Adrenal gland (tissue), 9 donors: ENCODE measurements at regions not wholly inside any gene's neighbourhood (a gene's known extent, or its start where the extent isn't known, plus 50 kb on each side); places are given as distances from the start of the nearest gene placed in this dataset.
A peak's percentile ranks its signal among the peaks of the same experiment; 100 is the strongest.

Source experiments
- DNase-seq, 7 donors: peaks; one replicate each; pipeline ENCODE4 v3.0.0-alpha.2; 2019 to 2020
- H3K27ac ChIP-seq, 5 donors: fragments of 200-600 bp; sonication (generic) in 4 of 5; 1 replicate in 3 of 5; 2 replicates in 2 of 5; pipeline versions ENCODE4 v1.5.1 to v1.8.0; 2016 to 2020; ENCODE audit warnings: mild to moderate bottlenecking in 1 of 5
- H3K27me3 ChIP-seq: fragments of 200-600 bp; 2 replicates; pipeline ENCODE4 v1.8.0; 2021
- H3K36me3 ChIP-seq, 2 donors: fragments of 200-600 bp; replicated peaks in 1 of 2; 1 replicate in 1 of 2; 2 replicates in 1 of 2; pipeline versions ENCODE4 v1.5.1 to v1.8.0; 2018 to 2022
- H3K4me1 ChIP-seq, 2 donors: fragments of 200-600 bp; replicated peaks in 1 of 2; 1 replicate in 1 of 2; 2 replicates in 1 of 2; pipeline versions ENCODE4 v1.5.1 to v1.8.0; 2018 to 2021
- H3K4me3 ChIP-seq, 4 donors: fragments of 200-600 bp; sonication (generic) in 3 of 4; one replicate each; pipeline ENCODE4 v1.5.1; 2016 to 2018
- H3K9me3 ChIP-seq, 3 donors: fragments of 200-600 bp; sonication (generic) in 1 of 3; replicated peaks in 1 of 3; 1 replicate in 2 of 3; 2 replicates in 1 of 3; pipeline versions ENCODE4 v1.5.1 to v1.8.0; 2016 to 2021
- POLR2A ChIP-seq, 2 donors: fragments of 450-650 bp; IDR thresholded peaks; one replicate each; pipeline ENCODE4 v1.6.1; 2017; ENCODE audit warnings: antibody characterized with exemption in 2 of 2, mild to moderate bottlenecking in 2 of 2, moderate library complexity in 1 of 2
- WGBS, 4 donors: extraction: QIAGEN DNeasy Blood & Tissue Kit in 2 of 4; methylation state at CpG; one replicate each; pipeline versions ENCODE4 v1.1.5 to v1.1.7; 2013 to 2017; 5-methylcytosine and 5-hydroxymethylcytosine counted together
- intact Hi-C, 2 donors: fragments of 100-400 bp; cut with DNase I; formaldehyde crosslinking; loops; one replicate each; pipeline versions ENCODE4 v1.14.1 to v1.15.0; 2022 to 2023
- TF ChIP-seq, protein P1 (sequence below), 6 experiments: fragments of 450-650 bp in 4 of 6; fragments of 200-600 bp in 2 of 6; sonication (generic) in 1 of 6; IDR thresholded peaks; 1 replicate in 5 of 6; 2 replicates in 1 of 6; pipeline versions ENCODE4 v1.5.1 to v1.8.0; 2016 to 2021; ENCODE audit warnings: antibody characterized with exemption in 6 of 6, mild to moderate bottlenecking in 2 of 6, moderate library complexity in 1 of 6
- donor health status: healthy with polysubstance abuse.
- donor health status: Bipolar disorder and iron deficiency.
- donor health status: DM: yes; HTN: yes; CAD: no.
- donor health status: DM: no; HTN: no; CAD: no.
- donor health status: DM: no; HTN: no; CAD: no.

DNA sequence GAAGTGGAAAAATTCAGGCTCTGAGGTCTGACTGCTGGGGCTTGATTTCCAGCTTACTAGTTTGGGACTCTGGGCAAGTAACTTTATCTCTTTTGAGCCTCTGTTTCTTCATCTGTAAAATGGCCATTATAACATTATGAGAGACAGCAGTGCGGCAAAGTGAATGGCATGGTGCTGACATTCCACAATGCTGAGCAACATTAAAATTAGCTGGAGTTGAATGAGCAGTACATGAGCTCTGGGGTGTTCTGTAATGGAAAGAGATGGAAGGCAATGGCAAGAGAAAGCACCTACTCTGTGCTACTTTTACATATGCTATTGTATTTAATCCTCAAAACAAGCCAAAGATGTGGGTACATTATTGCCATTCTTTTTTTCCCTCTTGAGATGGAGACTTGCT, 535.7 kb upstream of the CDH11 start:
- Histone ChIP-seq H3K4me3 (no peak overlapping the region), H3K9me3 (no peaks in the 10 kb centered on the region), H3K36me3 (no peaks in the 10 kb centered on the region), H3K4me1 (no peaks in the 10 kb centered on the region), H3K27me3 (no peaks in the 10 kb centered on the region), H3K27ac (no peak overlapping the region)
- intact Hi-C loops, result no loop called here
- TF ChIP-seq POLR2A (IDR thresholded peaks at IDR 0.05), result no peak
- TF ChIP-seq, protein P1, sequence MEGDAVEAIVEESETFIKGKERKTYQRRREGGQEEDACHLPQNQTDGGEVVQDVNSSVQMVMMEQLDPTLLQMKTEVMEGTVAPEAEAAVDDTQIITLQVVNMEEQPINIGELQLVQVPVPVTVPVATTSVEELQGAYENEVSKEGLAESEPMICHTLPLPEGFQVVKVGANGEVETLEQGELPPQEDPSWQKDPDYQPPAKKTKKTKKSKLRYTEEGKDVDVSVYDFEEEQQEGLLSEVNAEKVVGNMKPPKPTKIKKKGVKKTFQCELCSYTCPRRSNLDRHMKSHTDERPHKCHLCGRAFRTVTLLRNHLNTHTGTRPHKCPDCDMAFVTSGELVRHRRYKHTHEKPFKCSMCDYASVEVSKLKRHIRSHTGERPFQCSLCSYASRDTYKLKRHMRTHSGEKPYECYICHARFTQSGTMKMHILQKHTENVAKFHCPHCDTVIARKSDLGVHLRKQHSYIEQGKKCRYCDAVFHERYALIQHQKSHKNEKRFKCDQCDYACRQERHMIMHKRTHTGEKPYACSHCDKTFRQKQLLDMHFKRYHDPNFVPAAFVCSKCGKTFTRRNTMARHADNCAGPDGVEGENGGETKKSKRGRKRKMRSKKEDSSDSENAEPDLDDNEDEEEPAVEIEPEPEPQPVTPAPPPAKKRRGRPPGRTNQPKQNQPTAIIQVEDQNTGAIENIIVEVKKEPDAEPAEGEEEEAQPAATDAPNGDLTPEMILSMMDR (IDR thresholded peaks at IDR 0.05), result no peak
- WGBS, 4 donors, result 90 to 100% (median 98%) methylated on average over 1 of the region's 1 CpG
- DNase-seq, result no peak

DNA sequence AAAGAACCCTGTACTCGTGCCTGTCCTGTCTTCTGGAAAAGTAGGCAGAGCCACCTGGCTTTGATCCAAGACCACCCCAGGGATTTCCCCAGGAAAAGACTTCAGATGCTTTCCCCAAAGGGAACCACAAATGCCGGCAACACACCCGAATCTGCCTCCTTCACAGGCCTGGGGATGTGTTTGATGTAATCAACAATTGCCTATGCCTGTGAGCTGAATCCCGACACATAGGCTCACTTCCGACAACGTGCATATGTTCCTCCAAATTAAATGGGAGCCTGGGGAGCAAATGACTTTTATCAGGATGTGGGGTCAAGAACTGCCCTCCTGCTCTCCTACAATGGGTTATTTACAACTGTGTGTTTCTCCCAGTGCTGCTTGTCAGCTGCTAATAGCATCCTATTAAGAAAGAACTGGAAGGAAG, 535.2 kb upstream of the CDH11 start:
- intact Hi-C loops, result no loop called here
- Histone ChIP-seq H3K36me3 (no peaks in the 10 kb centered on the region), H3K4me1 (no peaks in the 10 kb centered on the region), H3K4me3 (no peak overlapping the region), H3K9me3 (no peaks in the 10 kb centered on the region), H3K27ac (no peak overlapping the region), H3K27me3 (no peaks in the 10 kb centered on the region)
- TF ChIP-seq, protein P1 (IDR thresholded peaks at IDR 0.05), result no peak
- TF ChIP-seq POLR2A (IDR thresholded peaks at IDR 0.05), result no peak
- DNase-seq, result no peak
- 39 to 56% (median 51%) methylated on average over 2 to 6 of the region's 6 CpGs for WGBS, 4 donors

DNA sequence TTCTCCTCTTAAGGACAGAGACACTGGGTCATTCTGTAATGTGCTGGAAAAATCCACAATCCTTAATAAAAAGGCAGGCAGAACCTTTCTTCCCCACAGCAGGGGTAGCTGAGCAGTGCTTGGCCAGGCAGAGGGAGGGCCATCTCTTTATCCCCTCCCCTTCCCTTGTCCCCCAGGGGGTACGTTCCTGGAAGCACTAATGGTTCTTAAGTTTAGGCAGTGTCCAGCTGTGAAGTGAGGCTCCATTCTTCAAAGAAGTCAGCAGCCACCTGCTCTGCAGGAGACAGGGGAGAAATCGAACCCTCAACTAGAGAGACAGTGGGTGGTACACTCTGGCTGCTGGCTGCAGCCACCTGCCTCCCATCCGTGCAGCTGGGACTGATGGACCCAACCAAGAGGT, 533.9 kb upstream of the CDH11 start:
- Histone ChIP-seq H3K27ac (no peak overlapping the region), H3K4me1 (no peaks in the 10 kb centered on the region), H3K36me3 (no peaks in the 10 kb centered on the region), H3K4me3 (no peak overlapping the region), H3K27me3 (no peaks in the 10 kb centered on the region), H3K9me3 (no peaks in the 10 kb centered on the region)
- no peak for DNase-seq
- WGBS, 4 donors, result 49 to 88% (median 71%) methylated on average over 2 to 3 of the region's 3 CpGs
- intact Hi-C loops, result no loop called here
- TF ChIP-seq, protein P1 (IDR thresholded peaks at IDR 0.05), result no peak
- no peak for TF ChIP-seq POLR2A (IDR thresholded peaks at IDR 0.05)

DNA sequence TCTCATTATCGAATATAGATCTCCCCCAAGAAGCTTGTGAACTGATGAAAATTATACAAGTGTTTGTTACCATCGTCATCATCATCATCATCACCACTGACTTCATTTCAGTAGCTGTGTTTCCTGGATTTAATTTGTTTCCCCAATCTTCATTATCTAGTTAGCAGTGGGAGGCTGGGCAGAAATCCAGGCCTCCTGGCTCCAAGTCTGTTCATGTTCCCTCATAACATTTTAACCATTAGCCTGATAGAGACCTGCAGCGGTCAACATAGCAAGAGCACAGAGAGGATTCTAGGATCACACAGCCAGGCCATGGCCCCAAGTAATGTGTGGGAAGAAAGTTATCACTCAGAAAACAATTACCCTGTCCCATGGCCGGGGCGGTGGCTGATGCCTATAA, 526.2 kb upstream of the CDH11 start:
- intact Hi-C loops, result no loop called here
- peak in 1 of 7 donors; percentile 61 for DNase-seq
- H3K27ac ChIP-seq, result no peak overlapping the region
- H3K36me3 ChIP-seq, result no peaks in the 10 kb centered on the region
- H3K4me1 ChIP-seq, result no peaks in the 10 kb centered on the region
- no peaks in the 10 kb centered on the region for H3K27me3 ChIP-seq
- WGBS, 4 donors, result 82 to 92% (median 88%) methylated on average over 5 of the region's 5 CpGs
- no peak overlapping the region for H3K4me3 ChIP-seq
- no peaks in the 10 kb centered on the region for H3K9me3 ChIP-seq
- no peak for TF ChIP-seq POLR2A (IDR thresholded peaks at IDR 0.05)
- TF ChIP-seq, protein P1 (IDR thresholded peaks at IDR 0.05), result no peak
